HG03139 (cell line): ENCODE measurements at regions not wholly inside any gene's neighbourhood (a gene's known extent, or its start where the extent isn't known, plus 50 kb on each side); places are given as distances from the start of the nearest gene placed in this dataset.
"Not testable (repeated sequence)": the region's sequence is repeated elsewhere in the genome, so short reads cannot be mapped to it uniquely, and the experiment has no call there.

Source experiments
- ATAC-seq: cut with Tn5 transposase; IDR thresholded peaks from one replicate; pipeline ENCODE4 v1.9.1; 2021; ENCODE audit not compliant: unreplicated experiment

DNA sequence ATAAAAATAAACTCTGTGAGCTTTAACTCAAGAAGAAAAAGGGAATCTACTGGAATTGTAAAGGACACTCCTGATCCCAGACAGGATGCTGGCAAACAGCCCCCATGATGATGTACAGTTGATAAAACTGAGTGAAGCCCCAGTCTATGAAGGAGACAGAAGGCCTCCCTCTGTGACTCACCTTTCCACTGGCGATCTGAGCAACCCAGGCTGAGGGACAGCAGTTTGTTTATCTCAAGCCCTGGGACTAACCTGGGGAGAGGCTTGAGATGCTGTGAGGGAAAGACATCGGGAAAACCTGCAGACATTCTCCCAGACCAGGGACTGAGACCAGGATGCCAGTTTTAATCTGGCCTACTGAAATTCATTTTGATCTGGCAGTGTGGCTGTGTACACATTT lies 104.5 kb upstream of the CDH2 start:
- no peak for ATAC-seq

DNA sequence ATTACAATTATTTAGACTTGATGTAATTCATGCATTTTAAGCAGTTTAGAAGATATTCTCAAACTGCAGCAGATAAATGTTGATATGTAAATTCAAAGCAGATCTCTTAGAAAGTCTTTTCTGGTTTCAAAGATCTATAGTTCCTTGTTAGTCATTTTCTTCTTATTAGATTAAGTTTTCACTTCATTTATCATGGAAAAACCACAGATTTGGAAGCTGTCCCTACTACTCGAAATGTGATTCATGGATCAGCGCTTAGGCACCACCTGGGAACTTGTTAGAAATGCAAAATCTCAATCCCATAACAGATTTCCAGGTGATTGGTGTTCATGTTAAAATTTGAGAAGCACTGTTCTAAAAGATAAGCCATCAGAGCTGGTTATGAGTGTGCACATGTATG lies 92.8 kb upstream of the CDH2 start:
- no peak for ATAC-seq

- no peak for ATAC-seq
Measured at GRCh38 chr18:28267878-28268625, 91.1 kb upstream of the CDH2 start.

- no peak for ATAC-seq
Measured at GRCh38 chr18:28267276-28267675, 90.3 kb upstream of the CDH2 start.

- no peak for ATAC-seq
Measured at GRCh38 chr18:28256166-28256565, 79.2 kb upstream of the CDH2 start.

DNA sequence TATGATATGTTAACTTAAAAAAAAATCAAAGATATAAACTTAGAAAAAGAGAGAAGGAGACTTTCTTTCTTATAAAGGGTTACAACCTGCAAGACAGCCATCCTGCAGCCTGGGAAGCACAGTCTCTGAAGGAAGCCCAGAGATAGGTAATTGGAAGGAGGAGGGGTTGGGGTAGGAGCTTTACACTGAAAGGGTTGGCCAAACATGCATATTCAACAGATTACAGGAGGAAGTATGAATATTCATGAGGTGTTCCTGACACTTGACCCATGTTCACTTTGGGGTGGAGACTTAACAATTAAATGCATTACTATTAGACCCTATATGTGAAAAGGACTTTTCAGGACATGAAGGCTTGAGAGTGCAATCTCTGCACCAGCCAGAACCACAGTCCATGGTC lies 71.7 kb upstream of the CDH2 start:
- no peak for ATAC-seq

- not testable (repeated sequence) for ATAC-seq
Measured at GRCh38 chr18:28240626-28241025, 63.7 kb upstream of the CDH2 start.

- ATAC-seq, result no peak
Measured at GRCh38 chr18:28236487-28236886, 59.6 kb upstream of the CDH2 start.
